Ishikawa (cell line): ENCODE measurements at regions not wholly inside any gene's neighbourhood (a gene's known extent, or its start where the extent isn't known, plus 50 kb on each side); places are given as distances from the start of the nearest gene placed in this dataset.

Experiments used
- CEBPB ChIP-seq: IDR thresholded peaks from 2 replicates; pipeline ENCODE4 v1.6.1; 2012
- CREB1 ChIP-seq: IDR thresholded peaks from 2 replicates; pipeline ENCODE4 v1.6.1; 2012; ENCODE audit warnings: low read depth
- EGR1 ChIP-seq: IDR thresholded peaks from 2 replicates; pipeline ENCODE4 v1.6.1; 2012
- EP300 ChIP-seq: IDR thresholded peaks from 2 replicates; pipeline ENCODE4 v1.6.1; 2012; ENCODE audit warnings: borderline replicate concordance
- FOXM1 ChIP-seq: IDR thresholded peaks from 2 replicates; pipeline ENCODE4 v1.6.1; 2012; ENCODE audit warnings: low read depth, borderline replicate concordance
- MAX ChIP-seq: IDR thresholded peaks from 2 replicates; pipeline ENCODE4 v1.6.1; 2012
- NFIC ChIP-seq: IDR thresholded peaks from 2 replicates; pipeline ENCODE4 v1.6.1; 2012
- RAD21 ChIP-seq: IDR thresholded peaks from 2 replicates; pipeline ENCODE4 v1.6.1; 2012; ENCODE audit warnings: low read depth
- TAF1 ChIP-seq: IDR thresholded peaks from 2 replicates; pipeline ENCODE4 v1.6.1; 2012; ENCODE audit warnings: low read depth, mild to moderate bottlenecking
- TCF12 ChIP-seq: IDR thresholded peaks from 2 replicates; pipeline ENCODE4 v1.6.1; 2012; ENCODE audit warnings: low read depth
- TEAD4 ChIP-seq: IDR thresholded peaks from 2 replicates; pipeline ENCODE4 v1.6.1; 2012
- YY1 ChIP-seq: IDR thresholded peaks from 2 replicates; pipeline ENCODE4 v1.6.1; 2012; ENCODE audit warnings: low read depth
- ZBTB7A ChIP-seq: IDR thresholded peaks from 2 replicates; pipeline ENCODE4 v1.6.1; 2012; ENCODE audit warnings: low read depth
- TF ChIP-seq, protein P1 (sequence below): IDR thresholded peaks from 2 replicates; pipeline ENCODE4 v1.6.1; 2012
- TF ChIP-seq, protein P2 (sequence below): IDR thresholded peaks from 2 replicates; pipeline ENCODE4 v1.6.1; 2012; ENCODE audit warnings: low read depth, mild to moderate bottlenecking

DNA sequence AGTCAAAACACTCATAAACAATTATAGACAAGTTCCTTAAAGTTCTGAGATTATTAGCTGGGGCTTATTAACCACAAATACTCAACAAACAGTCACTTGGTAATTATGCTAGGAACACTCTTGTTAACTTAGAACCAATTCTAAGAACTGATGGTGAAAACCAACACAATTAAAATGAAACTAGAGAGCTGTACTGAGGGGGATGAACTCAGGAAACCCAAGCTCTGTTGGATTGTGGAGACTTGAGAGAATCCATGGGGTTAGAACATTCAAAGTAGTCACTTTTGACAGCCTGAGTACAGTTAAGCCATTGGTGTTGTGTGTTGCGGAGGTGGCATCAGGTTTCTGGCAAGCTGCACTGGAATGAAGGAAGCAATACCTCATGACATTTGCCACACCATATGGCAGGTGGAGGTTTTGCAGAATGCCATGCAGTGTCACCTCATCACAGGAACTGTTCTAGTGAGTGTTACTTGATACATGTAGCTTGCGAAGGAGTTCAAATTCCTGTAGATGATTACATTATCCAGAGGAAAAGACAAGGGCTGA lies 480.9 kb upstream of the CD180 start:
- TF ChIP-seq, protein P1, sequence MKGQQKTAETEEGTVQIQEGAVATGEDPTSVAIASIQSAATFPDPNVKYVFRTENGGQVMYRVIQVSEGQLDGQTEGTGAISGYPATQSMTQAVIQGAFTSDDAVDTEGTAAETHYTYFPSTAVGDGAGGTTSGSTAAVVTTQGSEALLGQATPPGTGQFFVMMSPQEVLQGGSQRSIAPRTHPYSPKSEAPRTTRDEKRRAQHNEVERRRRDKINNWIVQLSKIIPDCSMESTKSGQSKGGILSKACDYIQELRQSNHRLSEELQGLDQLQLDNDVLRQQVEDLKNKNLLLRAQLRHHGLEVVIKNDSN: no peak
- TF ChIP-seq FOXM1 (no peak), EP300 (no peak), TEAD4 (peak; percentile 24; the same call in 1 of the 2 replicates)

- TF ChIP-seq EP300 (no peak), YY1 (no peak)
- TF ChIP-seq, protein P1: no peak
These were observed 480.3 kb upstream of the CD180 start for GRCh38 chr5:67676863-67677262.

GRCh38 chr5:67674159-67674655 lies 477.6 kb upstream of the CD180 start:
- TF ChIP-seq, protein P2, sequence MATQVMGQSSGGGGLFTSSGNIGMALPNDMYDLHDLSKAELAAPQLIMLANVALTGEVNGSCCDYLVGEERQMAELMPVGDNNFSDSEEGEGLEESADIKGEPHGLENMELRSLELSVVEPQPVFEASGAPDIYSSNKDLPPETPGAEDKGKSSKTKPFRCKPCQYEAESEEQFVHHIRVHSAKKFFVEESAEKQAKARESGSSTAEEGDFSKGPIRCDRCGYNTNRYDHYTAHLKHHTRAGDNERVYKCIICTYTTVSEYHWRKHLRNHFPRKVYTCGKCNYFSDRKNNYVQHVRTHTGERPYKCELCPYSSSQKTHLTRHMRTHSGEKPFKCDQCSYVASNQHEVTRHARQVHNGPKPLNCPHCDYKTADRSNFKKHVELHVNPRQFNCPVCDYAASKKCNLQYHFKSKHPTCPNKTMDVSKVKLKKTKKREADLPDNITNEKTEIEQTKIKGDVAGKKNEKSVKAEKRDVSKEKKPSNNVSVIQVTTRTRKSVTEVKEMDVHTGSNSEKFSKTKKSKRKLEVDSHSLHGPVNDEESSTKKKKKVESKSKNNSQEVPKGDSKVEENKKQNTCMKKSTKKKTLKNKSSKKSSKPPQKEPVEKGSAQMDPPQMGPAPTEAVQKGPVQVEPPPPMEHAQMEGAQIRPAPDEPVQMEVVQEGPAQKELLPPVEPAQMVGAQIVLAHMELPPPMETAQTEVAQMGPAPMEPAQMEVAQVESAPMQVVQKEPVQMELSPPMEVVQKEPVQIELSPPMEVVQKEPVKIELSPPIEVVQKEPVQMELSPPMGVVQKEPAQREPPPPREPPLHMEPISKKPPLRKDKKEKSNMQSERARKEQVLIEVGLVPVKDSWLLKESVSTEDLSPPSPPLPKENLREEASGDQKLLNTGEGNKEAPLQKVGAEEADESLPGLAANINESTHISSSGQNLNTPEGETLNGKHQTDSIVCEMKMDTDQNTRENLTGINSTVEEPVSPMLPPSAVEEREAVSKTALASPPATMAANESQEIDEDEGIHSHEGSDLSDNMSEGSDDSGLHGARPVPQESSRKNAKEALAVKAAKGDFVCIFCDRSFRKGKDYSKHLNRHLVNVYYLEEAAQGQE: no peak
- TF ChIP-seq YY1: no peak
- no peak for TF ChIP-seq TAF1
- no peak for TF ChIP-seq MAX
- TF ChIP-seq, protein P1: no peak
- TF ChIP-seq ZBTB7A: no peak
- no peak for TF ChIP-seq NFIC
- no peak for TF ChIP-seq RAD21
- TF ChIP-seq EGR1: no peak

DNA sequence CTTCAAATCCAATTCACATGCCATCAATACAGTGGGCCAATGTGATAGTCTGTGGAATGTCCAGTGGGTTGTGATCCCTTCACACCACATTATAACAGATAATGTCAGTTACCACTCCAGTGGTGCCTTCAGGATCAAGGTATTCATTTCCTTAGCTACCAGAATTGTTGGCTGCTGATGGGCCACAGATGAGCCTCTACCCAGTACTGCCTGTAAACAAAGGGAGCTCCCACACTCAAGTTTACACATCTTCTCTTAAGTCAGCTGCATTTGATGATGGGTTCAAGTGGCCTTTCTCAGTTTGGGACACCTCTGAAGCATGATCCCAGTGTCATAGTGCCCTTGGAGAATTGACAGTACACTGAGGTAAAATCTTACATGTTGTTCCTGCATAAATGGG lies 477.0 kb upstream of the CD180 start:
- TF ChIP-seq YY1: no peak
- TF ChIP-seq NFIC: no peak
- TF ChIP-seq CEBPB: no peak
- TF ChIP-seq EP300: no peak
- TF ChIP-seq CREB1: no peak
- TF ChIP-seq TEAD4: no peak

DNA sequence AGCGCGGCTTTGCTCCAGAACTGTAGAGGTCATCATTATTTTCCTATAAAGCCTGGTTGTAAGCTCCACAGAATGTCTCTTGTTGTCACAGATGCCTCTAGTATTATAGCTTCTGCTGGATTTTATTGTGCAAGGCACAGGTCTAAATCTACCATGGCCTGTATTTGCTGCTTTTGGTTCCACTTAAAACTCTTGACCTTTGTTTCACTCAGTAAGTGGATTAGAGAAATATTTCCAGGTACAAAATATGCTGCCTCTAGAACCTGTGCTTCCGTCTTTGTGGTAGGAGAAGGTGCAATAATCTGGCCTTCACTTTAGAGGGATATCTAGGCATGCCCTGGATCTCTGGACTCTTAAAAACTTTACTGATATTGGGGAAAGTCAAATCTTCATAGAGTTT lies 476.6 kb upstream of the CD180 start:
- TF ChIP-seq ZBTB7A (no peak), RAD21 (no peak), MAX (no peak), NFIC (no peak), TCF12 (no peak), EP300 (no peak), CEBPB (no peak), CREB1 (no peak), FOXM1 (no peak), TEAD4 (no peak)
- TF ChIP-seq, protein P2: no peak

DNA sequence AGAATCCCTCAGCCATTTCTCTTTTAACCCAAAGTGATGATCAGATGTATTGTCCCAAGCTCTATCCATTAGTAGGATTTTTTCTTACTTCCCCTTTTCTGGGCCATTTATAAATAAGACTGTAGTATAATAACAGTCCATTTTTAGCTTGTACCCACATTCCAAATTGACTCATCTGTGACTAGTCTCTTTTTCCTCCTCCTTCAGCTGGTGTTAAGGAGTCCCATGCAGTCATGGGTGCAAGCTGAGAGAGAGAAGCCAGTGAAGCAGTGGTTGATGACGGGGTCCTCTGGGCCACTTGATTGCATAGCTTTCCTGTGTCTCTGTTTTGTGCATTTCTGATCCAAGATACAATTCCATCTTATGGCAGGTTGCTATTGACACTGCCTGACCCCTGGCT lies 476.0 kb upstream of the CD180 start:
- no peak for TF ChIP-seq NFIC
- TF ChIP-seq, protein P2: no peak
- no peak for TF ChIP-seq CREB1
- no peak for TF ChIP-seq FOXM1
- no peak for TF ChIP-seq EGR1
- TF ChIP-seq MAX: no peak
- no peak for TF ChIP-seq CEBPB
- TF ChIP-seq TEAD4: no peak
- no peak for TF ChIP-seq YY1
